ENCODE measurements at regions not wholly inside any gene's neighbourhood (a gene's known extent, or its start where the extent isn't known, plus 50 kb on each side); places are given as distances from the start of the nearest gene placed in this dataset.

GRCh38 chr6:4346659-4347333 is 211.4 kb upstream of the ECI2 start:
- Mint-ChIP-seq H3K9me3 (no peaks in the 10 kb centered on the region), H3K4me1 (ENCODE audit: unreplicated experiment) (peaks cover 28% of the 10 kb centered on the region), H3K4me3 (no peak overlapping the region), H3K36me3 (no peaks in the 10 kb centered on the region), H3K27me3 (peaks cover 12% of the 10 kb centered on the region), H3K27ac (no peak overlapping the region)
- TF ChIP-seq CTCF (conservative IDR thresholded peaks at IDR 0.05), result no peak
- peak; percentile 53 for DNase-seq (ENCODE audit: extremely low spot score, unreplicated experiment)

GRCh38 chr6:4345543-4345942 is 210.2 kb upstream of the ECI2 start:
- peaks cover 26% of the 10 kb centered on the region for H3K4me1 Mint-ChIP-seq (ENCODE audit: unreplicated experiment)
- TF ChIP-seq CTCF (conservative IDR thresholded peaks at IDR 0.05), result no peak
- H3K4me3 Mint-ChIP-seq, result no peak overlapping the region
- no peaks in the 10 kb centered on the region for H3K36me3 Mint-ChIP-seq
- no peak overlapping the region for H3K27ac Mint-ChIP-seq
- peak; percentile 27 for DNase-seq (ENCODE audit: extremely low spot score, unreplicated experiment)
- H3K27me3 Mint-ChIP-seq, result peaks cover 8% of the 10 kb centered on the region
- H3K9me3 Mint-ChIP-seq, result no peaks in the 10 kb centered on the region

GRCh38 chr6:4344317-4344899 is 209.0 kb upstream of the ECI2 start:
- no peak for TF ChIP-seq CTCF (conservative IDR thresholded peaks at IDR 0.05)
- peak; percentile 31 for DNase-seq (ENCODE audit: extremely low spot score, unreplicated experiment)
- peaks cover 29% of the 10 kb centered on the region for H3K4me1 Mint-ChIP-seq (ENCODE audit: unreplicated experiment)
- no peak overlapping the region for H3K4me3 Mint-ChIP-seq
- H3K27me3 Mint-ChIP-seq, result peaks cover 6% of the 10 kb centered on the region
- no peaks in the 10 kb centered on the region for H3K9me3 Mint-ChIP-seq
- no peak overlapping the region for H3K27ac Mint-ChIP-seq
- H3K36me3 Mint-ChIP-seq, result no peaks in the 10 kb centered on the region

- no peaks in the 10 kb centered on the region for H3K36me3 Mint-ChIP-seq
- H3K4me3 Mint-ChIP-seq, result no peak overlapping the region
- H3K9me3 Mint-ChIP-seq, result peaks cover 5% of the 10 kb centered on the region
- no peak overlapping the region for H3K27ac Mint-ChIP-seq
- no peak for DNase-seq (ENCODE audit: extremely low spot score, unreplicated experiment)
- peaks cover 3% of the 10 kb centered on the region for H3K27me3 Mint-ChIP-seq
- TF ChIP-seq CTCF (conservative IDR thresholded peaks at IDR 0.05), result no peak
- peaks cover 23% of the 10 kb centered on the region for H3K4me1 Mint-ChIP-seq (ENCODE audit: unreplicated experiment)
These were observed 207.2 kb upstream of the ECI2 start for GRCh38 chr6:4342407-4343137.

GRCh38 chr6:4341078-4341797 is 205.9 kb upstream of the ECI2 start:
- no peaks in the 10 kb centered on the region for H3K36me3 Mint-ChIP-seq
- TF ChIP-seq CTCF (conservative IDR thresholded peaks at IDR 0.05), result no peak
- no peaks in the 10 kb centered on the region for H3K27me3 Mint-ChIP-seq
- H3K4me3 Mint-ChIP-seq, result no peak overlapping the region
- no peak for DNase-seq (ENCODE audit: extremely low spot score, unreplicated experiment)
- H3K27ac Mint-ChIP-seq, result no peak overlapping the region
- H3K4me1 Mint-ChIP-seq (ENCODE audit: unreplicated experiment), result peaks cover 16% of the 10 kb centered on the region
- peaks cover 5% of the 10 kb centered on the region for H3K9me3 Mint-ChIP-seq

Data from type B pancreatic cell (in vitro differentiated cells).